ENCODE measurements at regions not wholly inside any gene's neighbourhood (a gene's known extent, or its start where the extent isn't known, plus 50 kb on each side); places are given as distances from the start of the nearest gene placed in this dataset.

- no peaks in the 10 kb centered on the region for H3K36me3 Mint-ChIP-seq
- ATAC-seq (ENCODE audit: low read depth) = no peak
- no peak overlapping the region for H3K27ac Mint-ChIP-seq
These were observed 349.2 kb downstream of the BCAT1 start for GRCh38 chr12:24599736-24600135.

GRCh38 chr12:24597580-24597979 lies 351.3 kb downstream of the BCAT1 start:
- Mint-ChIP-seq H3K9me3 (no peaks in the 10 kb centered on the region), H3K4me3 (no peak overlapping the region), H3K27me3 (peaks cover 3% of the 10 kb centered on the region), H3K4me1 (no peaks in the 10 kb centered on the region), H3K27ac (no peak overlapping the region), H3K36me3 (no peaks in the 10 kb centered on the region)
- no peak for DNase-seq
- no peak for ATAC-seq (ENCODE audit: low read depth)
- POLR2A ChIA-PET = no interaction called here

More at GRCh38 chr12:24599736-24600135, 349.2 kb downstream of the BCAT1 start:
- Mint-ChIP-seq H3K9me3 (no peaks in the 10 kb centered on the region), H3K4me3 (no peak overlapping the region), H3K27me3 (no peaks in the 10 kb centered on the region), H3K4me1 (no peaks in the 10 kb centered on the region)
- DNase-seq = no peak
- POLR2A ChIA-PET = no interaction called here

- H3K27me3 Mint-ChIP-seq = peaks cover 3% of the 10 kb centered on the region
- POLR2A ChIA-PET = no interaction called here
- H3K36me3 Mint-ChIP-seq = no peaks in the 10 kb centered on the region
- H3K4me3 Mint-ChIP-seq = no peak overlapping the region
- DNase-seq (no peak), ATAC-seq (ENCODE audit: low read depth) (no peak)
- no peaks in the 10 kb centered on the region for H3K4me1 Mint-ChIP-seq
- no peaks in the 10 kb centered on the region for H3K9me3 Mint-ChIP-seq
- no peak overlapping the region for H3K27ac Mint-ChIP-seq
These were observed 352.0 kb downstream of the BCAT1 start for GRCh38 chr12:24596768-24597388.

GRCh38 chr12:24595652-24596235 lies 353.2 kb downstream of the BCAT1 start:
- Mint-ChIP-seq H3K4me3 (no peak overlapping the region), H3K27ac (no peak overlapping the region), H3K9me3 (no peaks in the 10 kb centered on the region), H3K4me1 (no peaks in the 10 kb centered on the region), H3K27me3 (peaks cover 3% of the 10 kb centered on the region), H3K36me3 (no peaks in the 10 kb centered on the region)
- ATAC-seq (ENCODE audit: low read depth) (no peak), DNase-seq (no peak)
- POLR2A ChIA-PET = no interaction called here

- H3K36me3 Mint-ChIP-seq = no peaks in the 10 kb centered on the region
- no peaks in the 10 kb centered on the region for H3K4me1 Mint-ChIP-seq
- ATAC-seq (ENCODE audit: low read depth) (no peak), DNase-seq (no peak)
- POLR2A ChIA-PET = no interaction called here
- no peak overlapping the region for H3K27ac Mint-ChIP-seq
- no peak overlapping the region for H3K4me3 Mint-ChIP-seq
- H3K9me3 Mint-ChIP-seq = no peaks in the 10 kb centered on the region
- H3K27me3 Mint-ChIP-seq = peaks cover 3% of the 10 kb centered on the region
These were observed 357.0 kb downstream of the BCAT1 start for GRCh38 chr12:24591715-24592440.

- Mint-ChIP-seq H3K4me1 (no peaks in the 10 kb centered on the region), H3K27me3 (peaks cover 3% of the 10 kb centered on the region), H3K9me3 (no peaks in the 10 kb centered on the region), H3K36me3 (no peaks in the 10 kb centered on the region), H3K4me3 (no peak overlapping the region), H3K27ac (no peak overlapping the region)
- DNase-seq (no peak), ATAC-seq (ENCODE audit: low read depth) (no peak)
- POLR2A ChIA-PET = no interaction called here
These were observed 357.7 kb downstream of the BCAT1 start for GRCh38 chr12:24591079-24591626.

GRCh38 chr12:24586293-24586692 lies 362.6 kb downstream of the BCAT1 start:
- POLR2A ChIA-PET = no interaction called here
- Mint-ChIP-seq H3K9me3 (peaks cover 5% of the 10 kb centered on the region), H3K36me3 (no peaks in the 10 kb centered on the region), H3K4me3 (no peak overlapping the region), H3K27me3 (no peaks in the 10 kb centered on the region), H3K4me1 (no peaks in the 10 kb centered on the region), H3K27ac (no peak overlapping the region)
- no peak for ATAC-seq (ENCODE audit: low read depth)
- no peak for DNase-seq

GRCh38 chr12:24584032-24584675 lies 364.7 kb downstream of the BCAT1 start:
- ATAC-seq (ENCODE audit: low read depth) (no peak), DNase-seq (no peak)
- Mint-ChIP-seq H3K4me1 (no peaks in the 10 kb centered on the region), H3K27ac (no peak overlapping the region), H3K36me3 (no peaks in the 10 kb centered on the region), H3K27me3 (peaks cover 1% of the 10 kb centered on the region), H3K9me3 (peaks cover 7% of the 10 kb centered on the region), H3K4me3 (no peak overlapping the region)
- POLR2A ChIA-PET = no interaction called here

- Mint-ChIP-seq H3K36me3 (no peaks in the 10 kb centered on the region), H3K9me3 (peaks cover 7% of the 10 kb centered on the region), H3K4me1 (no peaks in the 10 kb centered on the region), H3K27ac (no peak overlapping the region), H3K27me3 (peaks cover 1% of the 10 kb centered on the region), H3K4me3 (no peak overlapping the region)
- ATAC-seq (ENCODE audit: low read depth) = no peak
- DNase-seq = no peak
- POLR2A ChIA-PET = no interaction called here
These were observed 365.8 kb downstream of the BCAT1 start for GRCh38 chr12:24582954-24583601.

GRCh38 chr12:24574538-24574937 lies 374.4 kb downstream of the BCAT1 start:
- Mint-ChIP-seq H3K4me1 (no peaks in the 10 kb centered on the region), H3K9me3 (no peaks in the 10 kb centered on the region), H3K36me3 (no peaks in the 10 kb centered on the region), H3K27me3 (peaks cover 4% of the 10 kb centered on the region), H3K4me3 (no peak overlapping the region), H3K27ac (no peak overlapping the region)
- no peak for DNase-seq
- no peak for ATAC-seq (ENCODE audit: low read depth)
- POLR2A ChIA-PET = no interaction called here

GRCh38 chr12:24573621-24574020 lies 375.3 kb downstream of the BCAT1 start:
- POLR2A ChIA-PET = no interaction called here
- Mint-ChIP-seq H3K27ac (no peak overlapping the region), H3K4me1 (no peaks in the 10 kb centered on the region), H3K36me3 (no peaks in the 10 kb centered on the region), H3K4me3 (no peak overlapping the region), H3K9me3 (no peaks in the 10 kb centered on the region), H3K27me3 (peaks cover 6% of the 10 kb centered on the region)
- DNase-seq (no peak), ATAC-seq (ENCODE audit: low read depth) (no peak)

- Mint-ChIP-seq H3K27me3 (peaks cover 58% of the 10 kb centered on the region), H3K4me3 (no peak overlapping the region), H3K9me3 (no peaks in the 10 kb centered on the region), H3K4me1 (peaks cover 9% of the 10 kb centered on the region), H3K36me3 (no peaks in the 10 kb centered on the region), H3K27ac (no peak overlapping the region)
- POLR2A ChIA-PET = no interaction called here
- ATAC-seq (ENCODE audit: low read depth) (no peak), DNase-seq (no peak)
These were observed 383.6 kb downstream of the BCAT1 start for GRCh38 chr12:24565300-24565699.

- no peaks in the 10 kb centered on the region for H3K36me3 Mint-ChIP-seq
- H3K27ac Mint-ChIP-seq = no peak overlapping the region
- ATAC-seq (ENCODE audit: low read depth) (peak; percentile 38), DNase-seq (peak; percentile 33)
- peaks cover 61% of the 10 kb centered on the region for H3K27me3 Mint-ChIP-seq
- H3K9me3 Mint-ChIP-seq = no peaks in the 10 kb centered on the region
- peak overlapping the region; percentile 74 for H3K4me3 Mint-ChIP-seq
- POLR2A ChIA-PET = no interaction called here
- H3K4me1 Mint-ChIP-seq = peaks cover 9% of the 10 kb centered on the region
These were observed 386.0 kb downstream of the BCAT1 start for GRCh38 chr12:24562771-24563431.
